ENCODE measurements at regions not wholly inside any gene's neighbourhood (a gene's known extent, or its start where the extent isn't known, plus 50 kb on each side); places are given as distances from the start of the nearest gene placed in this dataset.

DNA sequence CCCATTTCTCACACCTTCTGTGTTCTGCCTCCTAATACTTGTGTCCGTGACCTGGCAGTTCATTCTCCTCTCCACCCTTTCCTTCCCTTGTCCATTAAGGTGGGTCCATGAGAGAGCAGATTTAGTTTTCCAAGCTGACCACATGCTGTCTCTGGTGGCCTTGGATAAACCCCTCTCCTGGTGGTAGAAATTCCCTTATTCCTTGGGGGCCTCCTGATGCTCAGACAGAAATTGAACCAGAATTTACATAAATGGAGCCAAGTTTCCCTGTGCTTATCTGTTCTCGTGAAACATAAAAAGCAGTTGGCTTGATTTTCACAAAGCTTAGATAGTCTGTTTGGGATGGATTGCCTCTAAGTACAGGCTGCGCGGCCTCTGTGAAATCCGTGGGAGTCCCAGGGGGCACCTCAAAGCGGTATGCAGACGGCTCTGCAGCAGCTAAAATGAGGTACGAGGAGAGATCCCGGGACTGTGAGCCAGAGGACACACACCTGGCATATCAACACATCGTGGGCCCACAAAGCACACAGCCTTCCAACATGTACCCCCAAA lies 101.0 kb upstream of the NMNAT3 start:
- ChIA-PET POLR2A (no interaction called here), CTCF (no interaction called here), RAD21 (ENCODE audit: low non-redundant PET in 1 of 2, low total read pairs in 2 of 2, uncharacterized antibody in 2 of 2, unreplicated experiment in 2 of 2) (no interaction called here)
- Histone ChIP-seq H3K27me3 (ENCODE audit: insufficient read depth, low read length) (peaks cover 35% of the 10 kb centered on the region), H3K27ac (ENCODE audit: low read depth, low read length) (no peak overlapping the region), H3K4me1 (ENCODE audit: control insufficient read depth in 1 of 2, insufficient read depth in 2 of 2, low read length in 2 of 2) (no peaks in the 10 kb centered on the region), H4K20me1 (ENCODE audit: insufficient read depth) (no peaks in the 10 kb centered on the region), H3K79me2 (ENCODE audit: insufficient read depth, low read length) (no peaks in the 10 kb centered on the region), H3K9me3 (ENCODE audit: control insufficient read depth in 1 of 2, insufficient read depth in 1 of 2, low read depth in 1 of 2, low read length in 2 of 2) (no peaks in the 10 kb centered on the region), H3K4me2 (ENCODE audit: low read length) (no peak overlapping the region), H3K9me2 (ENCODE audit: insufficient read depth) (no peaks in the 10 kb centered on the region), H2AFZ (ENCODE audit: low read depth, low read length, poor library complexity, severe bottlenecking) (no peak overlapping the region), H3K9ac (ENCODE audit: low read length) (no peak overlapping the region), H3K36me3 (ENCODE audit: control insufficient read depth in 1 of 2, insufficient read depth in 2 of 2, low read length in 2 of 2) (no peaks in the 10 kb centered on the region), H3K4me3 (replicated peaks in 1 of 2; ENCODE audit: low read depth in 1 of 2, low read length in 2 of 2) (no peak overlapping the region)
- no peak for ATAC-seq
- intact Hi-C loops (cut with micrococcal nuclease): no loop called here
- TF ChIP-seq JUND (IDR thresholded peaks at IDR 0.05) (no peak), EZH2 (IDR thresholded peaks at IDR 0.05) (no peak), CBX3 (IDR thresholded peaks at IDR 0.05; ENCODE audit: low read depth) (no peak)
- DNase-seq (ENCODE audit: low read depth, low spot score): no peak
- no TSS peak for BruUV-seq (replicated peaks)

DNA sequence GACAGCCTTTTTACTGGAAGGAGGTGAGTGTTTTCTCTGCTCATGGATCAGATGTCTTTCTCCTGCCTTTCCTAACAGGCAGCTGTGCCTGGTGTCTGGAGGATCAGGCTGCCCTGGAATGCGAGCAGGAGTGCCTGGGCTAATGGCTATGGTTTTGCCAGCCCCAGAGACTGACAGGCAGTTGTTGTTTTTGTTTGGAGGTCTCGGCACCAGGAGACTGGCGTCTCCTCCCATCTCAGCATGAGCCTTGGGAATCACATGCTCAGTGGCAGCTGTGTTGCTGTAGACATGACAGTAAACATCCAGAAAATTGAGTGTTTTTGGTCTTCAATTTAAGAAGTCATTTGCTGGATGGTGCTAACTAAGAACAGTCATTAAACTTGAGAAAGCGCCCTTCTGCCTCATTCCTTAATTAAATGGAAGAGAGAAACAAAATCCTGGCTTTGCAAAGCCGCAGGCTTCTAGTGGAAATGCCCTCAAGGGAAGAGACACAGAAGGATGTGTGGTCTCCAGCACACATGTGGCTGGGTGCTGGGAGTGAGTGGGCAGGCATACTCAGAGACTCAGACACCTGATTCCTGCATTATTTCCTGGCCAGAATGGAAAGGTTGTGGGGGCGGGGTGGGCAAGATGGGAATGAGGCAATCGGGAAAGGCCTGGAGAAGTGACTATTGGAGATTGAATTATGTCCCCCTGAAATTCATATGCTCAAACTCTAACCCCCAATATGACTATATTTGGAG lies 97.0 kb upstream of the NMNAT3 start:
- TF ChIP-seq, protein P1, sequence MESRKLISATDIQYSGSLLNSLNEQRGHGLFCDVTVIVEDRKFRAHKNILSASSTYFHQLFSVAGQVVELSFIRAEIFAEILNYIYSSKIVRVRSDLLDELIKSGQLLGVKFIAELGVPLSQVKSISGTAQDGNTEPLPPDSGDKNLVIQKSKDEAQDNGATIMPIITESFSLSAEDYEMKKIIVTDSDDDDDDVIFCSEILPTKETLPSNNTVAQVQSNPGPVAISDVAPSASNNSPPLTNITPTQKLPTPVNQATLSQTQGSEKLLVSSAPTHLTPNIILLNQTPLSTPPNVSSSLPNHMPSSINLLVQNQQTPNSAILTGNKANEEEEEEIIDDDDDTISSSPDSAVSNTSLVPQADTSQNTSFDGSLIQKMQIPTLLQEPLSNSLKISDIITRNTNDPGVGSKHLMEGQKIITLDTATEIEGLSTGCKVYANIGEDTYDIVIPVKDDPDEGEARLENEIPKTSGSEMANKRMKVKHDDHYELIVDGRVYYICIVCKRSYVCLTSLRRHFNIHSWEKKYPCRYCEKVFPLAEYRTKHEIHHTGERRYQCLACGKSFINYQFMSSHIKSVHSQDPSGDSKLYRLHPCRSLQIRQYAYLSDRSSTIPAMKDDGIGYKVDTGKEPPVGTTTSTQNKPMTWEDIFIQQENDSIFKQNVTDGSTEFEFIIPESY (IDR thresholded peaks at IDR 0.05; ENCODE audit: extremely low read depth, insufficient replicate concordance, low read length): no peak
- TF ChIP-seq ELF1 (IDR thresholded peaks at IDR 0.05; ENCODE audit: borderline replicate concordance, low read depth) (no peak), SP1 (IDR thresholded peaks at IDR 0.05; ENCODE audit: low read depth) (no peak), EZH2phosphoT487 (IDR thresholded peaks at IDR 0.05; ENCODE audit: borderline replicate concordance) (no peak), ZFX (IDR thresholded peaks at IDR 0.05) (no peak), YY1 (IDR thresholded peaks at IDR 0.05; ENCODE audit: extremely low read depth, insufficient replicate concordance, low read depth, low read length) (no peak), CBX3 (IDR thresholded peaks at IDR 0.05; ENCODE audit: low read depth) (no peak), RAD21 (IDR thresholded peaks at IDR 0.05; ENCODE audit: low read depth) (no peak)
- TF ChIP-seq, protein P2, sequence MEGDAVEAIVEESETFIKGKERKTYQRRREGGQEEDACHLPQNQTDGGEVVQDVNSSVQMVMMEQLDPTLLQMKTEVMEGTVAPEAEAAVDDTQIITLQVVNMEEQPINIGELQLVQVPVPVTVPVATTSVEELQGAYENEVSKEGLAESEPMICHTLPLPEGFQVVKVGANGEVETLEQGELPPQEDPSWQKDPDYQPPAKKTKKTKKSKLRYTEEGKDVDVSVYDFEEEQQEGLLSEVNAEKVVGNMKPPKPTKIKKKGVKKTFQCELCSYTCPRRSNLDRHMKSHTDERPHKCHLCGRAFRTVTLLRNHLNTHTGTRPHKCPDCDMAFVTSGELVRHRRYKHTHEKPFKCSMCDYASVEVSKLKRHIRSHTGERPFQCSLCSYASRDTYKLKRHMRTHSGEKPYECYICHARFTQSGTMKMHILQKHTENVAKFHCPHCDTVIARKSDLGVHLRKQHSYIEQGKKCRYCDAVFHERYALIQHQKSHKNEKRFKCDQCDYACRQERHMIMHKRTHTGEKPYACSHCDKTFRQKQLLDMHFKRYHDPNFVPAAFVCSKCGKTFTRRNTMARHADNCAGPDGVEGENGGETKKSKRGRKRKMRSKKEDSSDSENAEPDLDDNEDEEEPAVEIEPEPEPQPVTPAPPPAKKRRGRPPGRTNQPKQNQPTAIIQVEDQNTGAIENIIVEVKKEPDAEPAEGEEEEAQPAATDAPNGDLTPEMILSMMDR (IDR thresholded peaks at IDR 0.05 in 2 of 3, conservative IDR thresholded peaks at IDR 0.05 in 1 of 3; ENCODE audit: borderline replicate concordance in 1 of 3, insufficient read depth in 1 of 3, low read depth in 2 of 3, low read length in 2 of 3): no peak
- TF ChIP-seq, protein P3, sequence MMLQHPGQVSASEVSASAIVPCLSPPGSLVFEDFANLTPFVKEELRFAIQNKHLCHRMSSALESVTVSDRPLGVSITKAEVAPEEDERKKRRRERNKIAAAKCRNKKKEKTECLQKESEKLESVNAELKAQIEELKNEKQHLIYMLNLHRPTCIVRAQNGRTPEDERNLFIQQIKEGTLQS (IDR thresholded peaks at IDR 0.05): no peak
- H2AFZ ChIP-seq (ENCODE audit: low read depth, low read length, poor library complexity, severe bottlenecking): no peak overlapping the region
- no peak overlapping the region for H3K4me3 ChIP-seq (replicated peaks in 1 of 2; ENCODE audit: low read depth in 1 of 2, low read length in 2 of 2)
- no peaks in the 10 kb centered on the region for H3K9me3 ChIP-seq (ENCODE audit: control insufficient read depth in 1 of 2, insufficient read depth in 1 of 2, low read depth in 1 of 2, low read length in 2 of 2)
- no peak overlapping the region for H3K27ac ChIP-seq (ENCODE audit: low read depth, low read length)
- peaks cover 0 to 6% of the 10 kb centered on the region in 2 experiments; a peak in 2 of 4 replicates for H3K4me1 ChIP-seq (ENCODE audit: control insufficient read depth in 1 of 2, insufficient read depth in 2 of 2, low read length in 2 of 2)
- H3K9ac ChIP-seq (ENCODE audit: low read length): no peak overlapping the region
- H3K4me2 ChIP-seq (ENCODE audit: low read length): no peak overlapping the region
- BruUV-seq (replicated peaks): no TSS peak
- H3K79me2 ChIP-seq (ENCODE audit: insufficient read depth, low read length): no peaks in the 10 kb centered on the region
- no peak for ATAC-seq
- H3K9me2 ChIP-seq (ENCODE audit: insufficient read depth): no peaks in the 10 kb centered on the region
- intact Hi-C loops (cut with micrococcal nuclease): no loop called here
- ChIA-PET POLR2A (no interaction called here), RAD21 (ENCODE audit: low non-redundant PET in 1 of 2, low total read pairs in 2 of 2, uncharacterized antibody in 2 of 2, unreplicated experiment in 2 of 2) (no interaction called here), CTCF (no interaction called here)
- DNase-seq (ENCODE audit: low read depth, low spot score): no peak
- H3K27me3 ChIP-seq (ENCODE audit: insufficient read depth, low read length): peaks cover 20% of the 10 kb centered on the region
- H4K20me1 ChIP-seq (ENCODE audit: insufficient read depth): no peaks in the 10 kb centered on the region
- H3K36me3 ChIP-seq (ENCODE audit: control insufficient read depth in 1 of 2, insufficient read depth in 2 of 2, low read length in 2 of 2): no peaks in the 10 kb centered on the region

Measured in HCT116 (cell line).